ENCODE measurements at regions not wholly inside any gene's neighbourhood (a gene's known extent, or its start where the extent isn't known, plus 50 kb on each side); places are given as distances from the start of the nearest gene placed in this dataset.

DNA sequence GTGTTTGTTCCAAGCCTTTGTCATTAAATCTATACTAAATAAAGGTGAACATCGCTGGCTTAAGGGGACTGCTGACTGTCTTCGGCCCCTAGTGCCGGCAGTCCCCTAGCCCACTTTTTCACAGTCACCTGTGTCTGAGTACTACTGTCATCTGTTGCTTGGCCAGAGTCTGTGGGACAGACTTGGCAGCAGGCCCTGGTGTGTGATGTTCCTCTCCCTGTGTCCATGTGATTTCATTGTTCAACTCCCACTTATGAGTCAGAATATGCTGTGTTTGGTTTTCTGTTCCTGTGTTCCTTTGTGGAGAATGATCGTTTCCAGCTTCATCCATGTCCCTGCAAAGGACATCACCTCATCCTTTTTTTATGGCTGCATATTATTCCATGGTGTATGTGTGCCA, 133.4 kb downstream of the HAO1 start:
- H3K9me3 ChIP-seq (ENCODE audit: control insufficient read depth, low read depth, low read length) = no peaks in the 10 kb centered on the region
- FAIRE-seq (no peak), DNase-seq (ENCODE audit: low read depth, low spot score) (no peak)
- H3K27ac ChIP-seq (ENCODE audit: control insufficient read depth, insufficient read depth, low read length) = no peak overlapping the region
- no peaks in the 10 kb centered on the region for H3K36me3 ChIP-seq (ENCODE audit: control insufficient read depth in 2 of 2, extremely low read depth in 1 of 2, insufficient read depth in 2 of 2, low read length in 2 of 2)
- no peaks in the 10 kb centered on the region for H3K9me1 ChIP-seq (ENCODE audit: control insufficient read depth, extremely low read depth, insufficient read depth, low read length)
- no peak overlapping the region for H3K9ac ChIP-seq (ENCODE audit: control insufficient read depth, extremely low read depth, insufficient read depth, low read length)
- no peak overlapping the region for H3K4me2 ChIP-seq (ENCODE audit: control insufficient read depth, extremely low read depth, insufficient read depth, low read depth, low read length)
- no peaks in the 10 kb centered on the region for H3K4me1 ChIP-seq (ENCODE audit: control insufficient read depth, extremely low read depth, insufficient read depth, low read length)
- no peaks in the 10 kb centered on the region for H4K20me1 ChIP-seq (ENCODE audit: control insufficient read depth, extremely low read depth, insufficient read depth, low read length)
- no peak for TF ChIP-seq CTCF (optimal IDR thresholded peaks at IDR 0.05 in 1 of 3, IDR thresholded peaks at IDR 0.05 in 1 of 3, conservative IDR thresholded peaks at IDR 0.05 in 1 of 3; ENCODE audit: extremely low read depth in 1 of 3, insufficient read depth in 2 of 3, low read length in 3 of 3)
- TF ChIP-seq EZH2 (IDR thresholded peaks at IDR 0.05; ENCODE audit: low read length) = no peak
- H3K27me3 ChIP-seq (ENCODE audit: control insufficient read depth, extremely low read depth, insufficient read depth, low read length) = no peaks in the 10 kb centered on the region
- H3K79me2 ChIP-seq (ENCODE audit: control insufficient read depth, insufficient read depth, low read length) = no peaks in the 10 kb centered on the region
- no peak overlapping the region for H2AFZ ChIP-seq (ENCODE audit: control insufficient read depth, low read length)
- dilution Hi-C loops (cut with MboI; ENCODE audit: extremely low pct_ligation_motif_present, low sequenced_read_pairs) = no loop called here
- H3K4me3 ChIP-seq (ENCODE audit: control insufficient read depth in 2 of 3, extremely low read depth in 1 of 3, insufficient read depth in 2 of 3, low read depth in 1 of 3, low read length in 3 of 3) = no peak overlapping the region

- DNase-seq (ENCODE audit: low read depth, low spot score) = no peak
- H3K9ac ChIP-seq (ENCODE audit: control insufficient read depth, extremely low read depth, insufficient read depth, low read length) = no peak overlapping the region
- dilution Hi-C loops (cut with MboI; ENCODE audit: extremely low pct_ligation_motif_present, low sequenced_read_pairs) = no loop called here
These were observed 123.0 kb downstream of the HAO1 start for GRCh38 chr20:7817286-7817685.

More at GRCh38 chr20:7817286-7817685, 123.0 kb downstream of the HAO1 start:
- H3K27ac ChIP-seq (ENCODE audit: control insufficient read depth, insufficient read depth, low read length) = no peak overlapping the region
- H3K79me2 ChIP-seq (ENCODE audit: control insufficient read depth, insufficient read depth, low read length) = no peaks in the 10 kb centered on the region
- H2AFZ ChIP-seq (ENCODE audit: control insufficient read depth, low read length) = no peak overlapping the region
- no peaks in the 10 kb centered on the region for H3K9me1 ChIP-seq (ENCODE audit: control insufficient read depth, extremely low read depth, insufficient read depth, low read length)
- H3K4me3 ChIP-seq (ENCODE audit: control insufficient read depth in 2 of 3, extremely low read depth in 1 of 3, insufficient read depth in 2 of 3, low read depth in 1 of 3, low read length in 3 of 3) = no peak overlapping the region
- H3K4me1 ChIP-seq (ENCODE audit: control insufficient read depth, extremely low read depth, insufficient read depth, low read length) = no peaks in the 10 kb centered on the region
- no peaks in the 10 kb centered on the region for H3K9me3 ChIP-seq (ENCODE audit: control insufficient read depth, low read depth, low read length)
- H3K4me2 ChIP-seq (ENCODE audit: control insufficient read depth, extremely low read depth, insufficient read depth, low read depth, low read length) = no peak overlapping the region
- no peak for FAIRE-seq
- H4K20me1 ChIP-seq (ENCODE audit: control insufficient read depth, extremely low read depth, insufficient read depth, low read length) = no peaks in the 10 kb centered on the region
- no peaks in the 10 kb centered on the region for H3K27me3 ChIP-seq (ENCODE audit: control insufficient read depth, extremely low read depth, insufficient read depth, low read length)
- TF ChIP-seq CTCF (optimal IDR thresholded peaks at IDR 0.05 in 1 of 3, IDR thresholded peaks at IDR 0.05 in 1 of 3, conservative IDR thresholded peaks at IDR 0.05 in 1 of 3; ENCODE audit: extremely low read depth in 1 of 3, insufficient read depth in 2 of 3, low read length in 3 of 3) = no peak
- no peak for TF ChIP-seq EZH2 (IDR thresholded peaks at IDR 0.05; ENCODE audit: low read length)
- no peaks in the 10 kb centered on the region for H3K36me3 ChIP-seq (ENCODE audit: control insufficient read depth in 2 of 2, extremely low read depth in 1 of 2, insufficient read depth in 2 of 2, low read length in 2 of 2)

Data from keratinocyte (primary cell).